ENCODE measurements at regions not wholly inside any gene's neighbourhood (a gene's known extent, or its start where the extent isn't known, plus 50 kb on each side); places are given as distances from the start of the nearest gene placed in this dataset.

- TF ChIP-seq HIC2 (CRISPR knock-in tag; IDR thresholded peaks at IDR 0.05; ENCODE audit: low read depth) (no peak), ZKSCAN1 (IDR thresholded peaks at IDR 0.05; ENCODE audit: low read length) (no peak), NR2F1 (CRISPR knock-in tag; IDR thresholded peaks at IDR 0.05) (no peak), ARHGAP35 (CRISPR knock-in tag; IDR thresholded peaks at IDR 0.05; ENCODE audit: borderline replicate concordance) (no peak)
Measured at GRCh38 chr1:90361026-90361425, 356.1 kb downstream of the BARHL2 start (continued).

- BruUV-seq (replicated peaks): no TSS peak
- Histone ChIP-seq H3K9ac (ENCODE audit: insufficient read depth, low read depth, low read length) (no peak overlapping the region), H3K79me2 (ENCODE audit: insufficient read depth, low read length) (no peaks in the 10 kb centered on the region), H4K20me1 (ENCODE audit: insufficient read depth, low read length) (no peaks in the 10 kb centered on the region), H3K27ac (ENCODE audit: extremely low read length, insufficient read depth, low read length) (no peak overlapping the region), H3K4me2 (ENCODE audit: low read depth, low read length) (no peak overlapping the region), H3K27me3 (ENCODE audit: control insufficient read depth in 1 of 2, insufficient read depth in 2 of 2, low read length in 2 of 2) (no peaks in the 10 kb centered on the region; a peak in 1 of 5 replicates), H3K4me3 (replicated peaks in 1 of 3; ENCODE audit: insufficient read depth in 1 of 3, low read depth in 2 of 3, low read length in 3 of 3) (no peak overlapping the region), H3K4me1 (ENCODE audit: insufficient read depth, low read length) (no peaks in the 10 kb centered on the region), H2AFZ (ENCODE audit: low read length) (no peak overlapping the region), H3K9me3 (ENCODE audit: low read length) (no peaks in the 10 kb centered on the region), H3K36me3 (replicated peaks in 1 of 2; ENCODE audit: control insufficient read depth in 1 of 2, insufficient read depth in 2 of 2, low read length in 2 of 2) (no peaks in the 10 kb centered on the region)
- no peak for FAIRE-seq
- 41% methylated on average over 2 of the region's 6 CpGs for WGBS (ENCODE audit: low lambda C conversion rate)
- in situ Hi-C loops (cut with HindIII; ENCODE audit: extremely low pct_ligation_motif_present, low pct_unique_long_range_greater_than_20kb): no loop called here
- ChIA-PET CTCF (ENCODE audit: low intra/inter-chr PET ratio, low total read pairs) (no interaction called here), POLR2A (no interaction called here)
- DNase-seq (ENCODE audit: low spot score): no peak
- TF ChIP-seq ZSCAN21 (CRISPR knock-in tag; IDR thresholded peaks at IDR 0.05; ENCODE audit: borderline replicate concordance) (no peak), TOPORS (CRISPR knock-in tag; IDR thresholded peaks at IDR 0.05) (no peak)
- intact Hi-C loops (cut with micrococcal nuclease; ENCODE audit: unreplicated experiment): no loop called here
- ATAC-seq: no peak
Measured at GRCh38 chr1:90359994-90360393, 357.1 kb downstream of the BARHL2 start.

All from HepG2 (cell line).